LNCAP (cell line): ENCODE measurements at regions not wholly inside any gene's neighbourhood (a gene's known extent, or its start where the extent isn't known, plus 50 kb on each side); places are given as distances from the start of the nearest gene placed in this dataset.

Experiments used
- CTCF ChIP-seq: fragments of 450-650 bp; IDR thresholded peaks from 2 replicates; pipeline ENCODE4 v1.5.1; 2017; ENCODE audit warnings: mild to moderate bottlenecking

GRCh38 chr11:92790366-92790765 lies 179.1 kb upstream of the MTNR1B start:
- TF ChIP-seq CTCF, result no peak

GRCh38 chr11:92790926-92791616 lies 178.4 kb upstream of the MTNR1B start:
- TF ChIP-seq CTCF, result no peak

GRCh38 chr11:92791886-92792285 lies 177.6 kb upstream of the MTNR1B start:
- no peak for TF ChIP-seq CTCF

GRCh38 chr11:92793189-92793588 lies 176.3 kb upstream of the MTNR1B start:
- no peak for TF ChIP-seq CTCF

- no peak for TF ChIP-seq CTCF
These were observed 174.7 kb upstream of the MTNR1B start for GRCh38 chr11:92794783-92795182.

- TF ChIP-seq CTCF, result no peak
These were observed 172.7 kb upstream of the MTNR1B start for GRCh38 chr11:92796744-92797143.

- no peak for TF ChIP-seq CTCF
These were observed 171.6 kb upstream of the MTNR1B start for GRCh38 chr11:92797874-92798273.

- TF ChIP-seq CTCF, result no peak
These were observed 167.8 kb upstream of the MTNR1B start for GRCh38 chr11:92801685-92802084.
